H1 (cell line): ENCODE measurements at regions not wholly inside any gene's neighbourhood (a gene's known extent, or its start where the extent isn't known, plus 50 kb on each side); places are given as distances from the start of the nearest gene placed in this dataset.

Experiments used
- CTCF ChIA-PET: fragments of 300-600 bp; sonication (Branson Sonifier 250); formaldehyde crosslinking; loops from one replicate; lab custom pipeline; 2021; ENCODE audit not compliant: partially characterized antibody; lab: Charles Lee
- POLR2A ChIA-PET: fragments of 300-600 bp; sonication (Branson Sonifier 250); formaldehyde crosslinking; loops from one replicate; lab custom pipeline; 2021; ENCODE audit warnings: inconsistent platforms; ENCODE audit not compliant: partially characterized antibody; lab: Charles Lee
- DNase-seq, 2 experiments: peaks; one replicate each; pipeline versions ENCODE4 v3.0.0 to v3.0.0-alpha.2; 2010 to 2022; ENCODE audit warnings: low spot score in 2 of 2, low read depth in 1 of 2, mixed read lengths in 1 of 2
- FAIRE-seq: peaks from 2 replicates; lab custom pipeline; 2011; peaks lifted over from hg19 to GRCh38; lab: Jason Lieb, UNC
- H2AFZ ChIP-seq: 2 replicates; pipeline ENCODE4 v1.8.1; 2012; ENCODE audit warnings: low read length, inconsistent platforms
- H2AK5ac ChIP-seq: 2 replicates; pipeline ENCODE4 v1.6.1; 2013; ENCODE audit warnings: low read depth, low read length
- H2BK120ac ChIP-seq: replicated peaks from 2 replicates; pipeline ENCODE3; 2013; ENCODE audit warnings: low read depth, low read length, inconsistent platforms
- H2BK12ac ChIP-seq: 2 replicates; pipeline ENCODE4 v1.6.1; 2013; ENCODE audit warnings: low read depth, low read length
- H2BK15ac ChIP-seq: 2 replicates; pipeline ENCODE4 v1.6.1; 2013; ENCODE audit warnings: low read length
- H2BK20ac ChIP-seq: 2 replicates; pipeline ENCODE4 v1.6.1; 2013; ENCODE audit warnings: low read length
- H2BK5ac ChIP-seq: 2 replicates; pipeline ENCODE4 v1.6.1; 2013; ENCODE audit warnings: low read depth, low read length
- H3K14ac ChIP-seq: 2 replicates; pipeline ENCODE4 v1.6.1; 2013; ENCODE audit warnings: inconsistent platforms; ENCODE audit not compliant: insufficient read length
- H3K18ac ChIP-seq: 2 replicates; pipeline ENCODE4 v1.6.1; 2013; ENCODE audit warnings: low read length; ENCODE audit errors: extremely low read depth
- H3K23ac ChIP-seq: 2 replicates; pipeline ENCODE4 v1.6.1; 2013; ENCODE audit warnings: inconsistent platforms; ENCODE audit not compliant: insufficient read length
- H3K23me2 ChIP-seq: 2 replicates; pipeline ENCODE4 v1.6.1; 2013; ENCODE audit warnings: low read depth, low read length
- H3K27ac ChIP-seq: 2 replicates; pipeline ENCODE4 v1.6.1; 2011; ENCODE audit warnings: low read depth, low read length, inconsistent platforms
- H3K27me3 ChIP-seq, 4 experiments: replicated peaks in 1 of 4; 1 replicate in 1 of 4; 2 replicates in 3 of 4; pipeline versions ENCODE4 v1.6.1 to v1.8.1; 2011 to 2013; ENCODE audit warnings: low read length in 3 of 4, mild to moderate bottlenecking in 3 of 4, inconsistent platforms in 2 of 4, mixed read lengths in 2 of 4, moderate library complexity in 1 of 4; ENCODE audit not compliant: control insufficient read depth in 3 of 4, insufficient read depth in 3 of 4; ENCODE audit errors: extremely low read depth in 1 of 4
- H3K36me3 ChIP-seq, 4 experiments: 2 replicates each; pipeline versions ENCODE4 v1.6.1 to v1.8.1; 2011 to 2013; ENCODE audit warnings: mild to moderate bottlenecking in 4 of 4, low read length in 3 of 4, moderate library complexity in 2 of 4, control low read depth in 1 of 4, inconsistent platforms in 1 of 4; ENCODE audit not compliant: insufficient read depth in 4 of 4, control insufficient read depth in 2 of 4
- H3K4ac ChIP-seq: replicated peaks from 2 replicates; pipeline ENCODE3; 2013; ENCODE audit warnings: low read length, low read depth, mixed read lengths, inconsistent platforms; ENCODE audit not compliant: insufficient read length
- H3K4me1 ChIP-seq, 4 experiments: replicated peaks in 1 of 4; 1 replicate in 1 of 4; 2 replicates in 3 of 4; pipeline versions ENCODE4 v1.6.1 to v1.8.1; 2011 to 2013; ENCODE audit warnings: low read length in 3 of 4, inconsistent platforms in 2 of 4, mixed read lengths in 1 of 4; ENCODE audit not compliant: insufficient read depth in 4 of 4, control insufficient read depth in 3 of 4
- H3K4me2 ChIP-seq, 2 experiments: 2 replicates each; pipeline versions ENCODE4 v1.6.1 to v1.8.1; 2011 to 2013; ENCODE audit warnings: low read depth in 2 of 2, low read length in 2 of 2, control low read depth in 1 of 2, inconsistent platforms in 1 of 2, mild to moderate bottlenecking in 1 of 2; ENCODE audit not compliant: insufficient read depth in 1 of 2
- H3K4me3 ChIP-seq, 4 experiments: fragments of 200-600, 300-600 bp in 1 of 4; sonication (generic), shearing (Covaris generic), sonication (Bioruptor Twin) in 1 of 4; 2 replicates each; pipeline versions ENCODE4 v1.5.1 to v1.8.1; 2011 to 2016; ENCODE audit warnings: low read length in 4 of 4, low read depth in 3 of 4, control low read depth in 2 of 4, inconsistent platforms in 2 of 4, mild to moderate bottlenecking in 2 of 4, mixed read lengths in 1 of 4, moderate library complexity in 1 of 4; ENCODE audit not compliant: insufficient read depth in 2 of 4; ENCODE audit errors: extremely low read depth in 1 of 4
- H3K56ac ChIP-seq: replicated peaks from 2 replicates; pipeline ENCODE3; 2013; ENCODE audit warnings: low read depth, mild to moderate bottlenecking, mixed read lengths, low read length, inconsistent platforms; ENCODE audit not compliant: insufficient read length
- H3K79me1 ChIP-seq: 2 replicates; pipeline ENCODE4 v1.6.1; 2013; ENCODE audit warnings: low read depth, low read length, control low read depth
- H3K79me2 ChIP-seq, 2 experiments: 2 replicates each; pipeline versions ENCODE4 v1.6.1 to v1.8.1; 2012 to 2013; ENCODE audit warnings: low read length in 2 of 2, mild to moderate bottlenecking in 2 of 2, inconsistent platforms in 1 of 2; ENCODE audit not compliant: insufficient read depth in 2 of 2, control insufficient read depth in 1 of 2
- H3K9ac ChIP-seq, 4 experiments: replicated peaks in 1 of 4; 1 replicate in 1 of 4; 2 replicates in 3 of 4; pipeline versions ENCODE4 v1.6.1 to v1.8.1; 2011 to 2013; ENCODE audit warnings: low read depth in 3 of 4, low read length in 3 of 4, control low read depth in 2 of 4, mild to moderate bottlenecking in 2 of 4, moderate library complexity in 2 of 4, inconsistent platforms in 1 of 4; ENCODE audit errors: extremely low read depth in 1 of 4
- H3K9me3 ChIP-seq, 2 experiments: 2 replicates each; pipeline versions ENCODE4 v1.6.1 to v1.8.1; 2012 to 2013; ENCODE audit warnings: mild to moderate bottlenecking in 2 of 2, moderate library complexity in 2 of 2, control low read depth in 1 of 2, inconsistent platforms in 1 of 2, low read depth in 1 of 2, low read length in 1 of 2, mixed read lengths in 1 of 2; ENCODE audit not compliant: insufficient read depth in 2 of 2
- H4K20me1 ChIP-seq, 2 experiments: replicated peaks in 1 of 2; 2 replicates each; pipeline versions ENCODE3 to v1.8.1; 2011 to 2013; ENCODE audit warnings: inconsistent platforms in 2 of 2, low read length in 2 of 2, mild to moderate bottlenecking in 1 of 2; ENCODE audit not compliant: insufficient read depth in 2 of 2, control insufficient read depth in 1 of 2
- H4K5ac ChIP-seq: 2 replicates; pipeline ENCODE4 v1.6.1; 2013; ENCODE audit warnings: low read length, low read depth, mixed read lengths, inconsistent platforms; ENCODE audit not compliant: insufficient read length
- H4K8ac ChIP-seq: 2 replicates; pipeline ENCODE4 v1.8.0; 2013; ENCODE audit warnings: mild to moderate bottlenecking, moderate library complexity, low read length, inconsistent platforms; ENCODE audit not compliant: insufficient read depth; ENCODE audit errors: extremely low read depth
- H4K91ac ChIP-seq: replicated peaks from 2 replicates; pipeline ENCODE3; 2013; ENCODE audit warnings: low read length, mixed read lengths, inconsistent platforms; ENCODE audit not compliant: insufficient read length
- CBX8 ChIP-seq: fragments of 300-800, 300-1000 bp; sonication (generic); IDR thresholded peaks from 2 replicates; pipeline ENCODE4 v1.7.1; 2016; ENCODE audit warnings: low read depth, low read length, borderline replicate concordance
- WGBS, 2 experiments: shearing (Covaris generic) in 1 of 2; methylation state at CpG; one replicate each; pipeline versions ENCODE4 v1.1.6 to v1.1.7; 2013 to 2015; ENCODE audit warnings: low lambda C conversion rate in 2 of 2, mixed read lengths in 2 of 2, inconsistent platforms in 1 of 2, low coverage in 1 of 2, missing lambda C conversion rate in 1 of 2; ENCODE audit not compliant: insufficient replicate concordance in 2 of 2, insufficient coverage in 1 of 2, insufficient read length in 1 of 2; ENCODE audit errors: extremely low coverage in 1 of 2, missing lambda C conversion rate in 1 of 2; 5-methylcytosine and 5-hydroxymethylcytosine counted together

- Histone ChIP-seq H3K56ac (no peak overlapping the region), H3K23ac (no peak overlapping the region), H2AFZ (no peak overlapping the region; the same call in 1 of the 2 replicates), H4K20me1 (no peaks in the 10 kb centered on the region), H2AK5ac (no peak overlapping the region), H3K4me3 (no peak overlapping the region), H2BK120ac (no peak overlapping the region), H3K9me3 (peaks cover 0 to 4% of the 10 kb centered on the region in 2 experiments; a peak in 1 of 4 replicates), H2BK5ac (no peak overlapping the region), H3K4ac (no peak overlapping the region), H3K36me3 (no peaks in the 10 kb centered on the region), H4K8ac (no peak overlapping the region), H3K4me2 (no peak overlapping the region), H3K23me2 (no peaks in the 10 kb centered on the region), H3K4me1 (peaks cover 2 to 7% (median 5%) of the 10 kb centered on the region in 4 experiments; a peak in 5 of 7 replicates), H3K79me1 (no peaks in the 10 kb centered on the region), H3K18ac (no peak overlapping the region), H3K9ac (no peak overlapping the region), H2BK12ac (no peak overlapping the region), H4K5ac (no peak overlapping the region), H2BK20ac (no peak overlapping the region), H2BK15ac (no peak overlapping the region), H3K27ac (no peak overlapping the region), H3K79me2 (no peaks in the 10 kb centered on the region), H4K91ac (no peak overlapping the region), H3K14ac (no peak overlapping the region), H3K27me3 (no peaks in the 10 kb centered on the region)
- no peak for FAIRE-seq
- ChIA-PET POLR2A (interaction anchor here (0.8 kb wide), 1 partner anchor 10 kb away, joined by 4 read pairs; no protein-coding TSS in a partner anchor), CTCF (interaction anchor here (1.4 kb wide), 1 partner anchor 39 kb away, joined by 3 read pairs; no protein-coding TSS in a partner anchor)
- WGBS, 2 experiments: 91% methylated on average over 3 of the region's 3 CpGs; no CpG with 5 or more reads in 1 of the 2 experiments
- TF ChIP-seq CBX8: no peak
- DNase-seq: no peak
Measured at GRCh38 chr12:108424816-108425215, 85.7 kb upstream of the CMKLR1 start.
